ENCODE measurements at regions not wholly inside any gene's neighbourhood (a gene's known extent, or its start where the extent isn't known, plus 50 kb on each side); places are given as distances from the start of the nearest gene placed in this dataset.

DNA sequence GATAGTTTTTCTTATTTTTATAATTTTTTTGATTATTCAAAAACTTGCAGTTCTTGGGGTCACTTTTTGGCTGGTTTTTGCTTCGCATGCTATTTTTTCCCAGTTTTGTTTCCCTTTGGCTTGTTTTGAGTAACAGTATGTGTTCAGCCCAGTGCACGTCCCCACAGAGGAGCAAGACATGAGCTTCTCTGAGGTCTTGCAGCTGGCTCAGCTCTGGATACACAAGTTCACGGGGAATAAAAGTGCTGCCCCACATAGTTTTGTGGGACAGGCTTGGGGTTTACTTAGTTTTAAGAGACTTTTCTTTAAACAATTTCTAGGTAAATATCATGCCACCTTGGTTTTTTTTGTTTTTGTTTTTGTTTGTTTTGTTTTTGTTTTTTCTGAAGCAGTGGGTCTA, 297.8 kb upstream of the IRX1 start:
- Histone ChIP-seq H3K4me3 (no peak overlapping the region), H3K36me3 (no peaks in the 10 kb centered on the region)

GRCh38 chr5:3288325-3288724, 307.3 kb upstream of the IRX1 start:
- H3K27me3 ChIP-seq (replicated peaks), result no peaks in the 10 kb centered on the region
- DNase-seq (ENCODE audit: low read depth in 1 of 2, low spot score in 2 of 2), result peak in 1 of 2 experiments; percentile 30
- peaks cover 17% of the 10 kb centered on the region for H3K9me3 ChIP-seq (replicated peaks)
- no peak overlapping the region for H3K27ac ChIP-seq
- H3K4me3 ChIP-seq, result no peak overlapping the region
- no peaks in the 10 kb centered on the region for H3K36me3 ChIP-seq
- no peaks in the 10 kb centered on the region for H3K4me1 ChIP-seq (replicated peaks)

More for the DNA sequence above, 297.8 kb upstream of the IRX1 start:
- Histone ChIP-seq H3K9me3 (replicated peaks) (peaks cover 32% of the 10 kb centered on the region), H3K4me1 (replicated peaks) (no peaks in the 10 kb centered on the region), H3K27ac (no peak overlapping the region), H3K27me3 (replicated peaks) (no peaks in the 10 kb centered on the region)
- no peak for DNase-seq (ENCODE audit: low read depth in 1 of 2, low spot score in 2 of 2)

GRCh38 chr5:3287516-3287915, 308.1 kb upstream of the IRX1 start:
- Histone ChIP-seq H3K27ac (no peak overlapping the region), H3K36me3 (no peaks in the 10 kb centered on the region), H3K27me3 (replicated peaks) (no peaks in the 10 kb centered on the region), H3K4me1 (replicated peaks) (no peaks in the 10 kb centered on the region), H3K9me3 (replicated peaks) (peaks cover 17% of the 10 kb centered on the region), H3K4me3 (no peak overlapping the region)
- DNase-seq (ENCODE audit: low read depth in 1 of 2, low spot score in 2 of 2), result no peak

GRCh38 chr5:3285621-3286020, 310.0 kb upstream of the IRX1 start:
- peaks cover 23% of the 10 kb centered on the region for H3K9me3 ChIP-seq (replicated peaks)
- no peaks in the 10 kb centered on the region for H3K4me1 ChIP-seq (replicated peaks)
- no peaks in the 10 kb centered on the region for H3K36me3 ChIP-seq
- no peak overlapping the region for H3K27ac ChIP-seq
- H3K4me3 ChIP-seq, result no peak overlapping the region
- H3K27me3 ChIP-seq (replicated peaks), result no peaks in the 10 kb centered on the region
- DNase-seq (ENCODE audit: low read depth in 1 of 2, low spot score in 2 of 2), result peak in 1 of 2 experiments; percentile 28

- Histone ChIP-seq H3K27ac (no peak overlapping the region), H3K36me3 (no peaks in the 10 kb centered on the region), H3K4me1 (replicated peaks) (no peaks in the 10 kb centered on the region), H3K4me3 (no peak overlapping the region), H3K9me3 (replicated peaks) (peaks cover 26% of the 10 kb centered on the region), H3K27me3 (replicated peaks) (no peaks in the 10 kb centered on the region)
- no peak for DNase-seq (ENCODE audit: low read depth in 1 of 2, low spot score in 2 of 2)
Measured at GRCh38 chr5:3284506-3284905, 311.1 kb upstream of the IRX1 start.

GRCh38 chr5:3282841-3283240, 312.8 kb upstream of the IRX1 start:
- Histone ChIP-seq H3K4me3 (no peak overlapping the region), H3K36me3 (no peaks in the 10 kb centered on the region), H3K4me1 (replicated peaks) (no peaks in the 10 kb centered on the region), H3K27me3 (replicated peaks) (no peaks in the 10 kb centered on the region), H3K27ac (no peak overlapping the region), H3K9me3 (replicated peaks) (peaks cover 30% of the 10 kb centered on the region)
- no peak for DNase-seq (ENCODE audit: low read depth in 1 of 2, low spot score in 2 of 2)

DNA sequence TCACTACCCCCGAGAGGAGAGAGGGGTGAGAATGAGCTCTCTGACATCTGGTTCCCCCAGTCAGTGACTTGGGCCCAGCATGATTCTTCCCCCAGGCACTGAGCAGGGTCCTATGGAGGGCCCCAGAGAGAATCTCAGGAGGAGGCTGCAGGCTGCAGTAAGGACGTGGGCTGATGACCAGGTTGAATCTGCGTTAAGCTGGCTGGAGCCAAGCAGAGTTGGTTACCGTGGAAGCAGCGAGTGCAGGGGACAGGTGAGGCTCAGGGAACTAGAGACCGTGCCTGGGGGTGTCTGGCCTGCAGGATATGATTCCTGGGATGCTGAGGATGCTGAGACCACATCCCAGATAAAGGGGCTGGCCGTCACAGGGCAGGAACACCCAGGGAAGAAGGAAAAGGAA, 314.3 kb upstream of the IRX1 start:
- Histone ChIP-seq H3K27me3 (replicated peaks) (no peaks in the 10 kb centered on the region), H3K9me3 (replicated peaks) (peaks cover 24% of the 10 kb centered on the region)
- DNase-seq (ENCODE audit: low read depth in 1 of 2, low spot score in 2 of 2), result peak in 1 of 2 experiments; percentile 29

DNA sequence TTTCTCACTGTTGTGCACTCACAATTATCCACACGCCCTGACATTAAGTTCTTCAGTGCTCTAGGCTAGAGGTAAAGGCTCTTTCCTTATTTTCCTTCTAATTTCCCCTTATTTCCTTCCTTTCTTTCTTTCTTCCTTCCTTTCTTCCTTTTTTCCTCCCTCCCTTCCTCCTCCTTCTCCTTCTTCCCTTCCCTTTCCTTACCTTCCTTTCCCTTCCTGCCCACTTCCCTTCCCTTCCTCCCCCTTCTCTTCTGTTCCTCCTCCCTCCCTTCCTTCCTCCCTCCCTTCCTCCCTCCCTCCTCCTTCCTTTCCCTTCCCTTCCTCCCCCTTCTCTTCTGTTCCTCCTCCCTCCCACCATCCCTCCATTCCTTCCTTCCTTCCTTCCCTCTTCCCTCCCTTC, 317.0 kb upstream of the IRX1 start:
- H3K27me3 ChIP-seq (replicated peaks), result no peaks in the 10 kb centered on the region
- H3K4me3 ChIP-seq, result no peak overlapping the region
- no peaks in the 10 kb centered on the region for H3K36me3 ChIP-seq
- no peaks in the 10 kb centered on the region for H3K4me1 ChIP-seq (replicated peaks)
- DNase-seq (ENCODE audit: low read depth in 1 of 2, low spot score in 2 of 2), result no peak
- H3K27ac ChIP-seq, result no peak overlapping the region
- peaks cover 37% of the 10 kb centered on the region for H3K9me3 ChIP-seq (replicated peaks)

More for the DNA sequence above, 314.3 kb upstream of the IRX1 start:
- Histone ChIP-seq H3K4me1 (replicated peaks) (no peaks in the 10 kb centered on the region), H3K27ac (no peak overlapping the region), H3K4me3 (no peak overlapping the region), H3K36me3 (no peaks in the 10 kb centered on the region)

DNA sequence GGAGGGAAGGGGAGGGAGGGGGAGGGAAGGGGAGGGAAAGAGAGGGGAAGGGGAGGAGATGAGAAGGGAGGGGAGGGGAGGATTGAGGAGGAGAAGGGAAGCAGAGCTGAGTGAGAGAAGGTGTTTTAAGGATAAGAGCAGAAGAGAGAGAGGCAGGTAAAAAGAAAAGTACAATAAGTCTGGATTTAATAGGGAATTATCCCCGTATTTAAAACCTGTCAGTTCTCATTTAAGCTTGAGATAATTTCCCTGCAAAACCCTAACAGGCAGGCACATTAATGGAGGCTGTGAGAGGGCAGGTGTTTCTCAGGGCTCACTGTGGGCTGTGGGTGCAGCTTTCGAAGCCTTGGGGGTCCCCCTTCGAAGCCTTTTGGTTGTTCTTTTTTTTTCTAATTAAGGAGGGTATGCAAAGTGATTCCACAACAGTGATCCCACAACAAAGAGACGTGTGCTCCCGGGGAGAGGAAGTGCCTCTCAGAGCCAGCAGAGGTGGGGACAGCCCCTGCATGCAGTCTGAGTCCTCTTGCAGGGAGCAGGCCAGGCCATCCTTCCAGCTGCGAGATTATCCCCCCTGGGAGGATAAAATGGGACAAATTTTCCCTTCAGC, 317.9 kb upstream of the IRX1 start:
- no peaks in the 10 kb centered on the region for H3K36me3 ChIP-seq
- no peaks in the 10 kb centered on the region for H3K4me1 ChIP-seq (replicated peaks)
- no peaks in the 10 kb centered on the region for H3K27me3 ChIP-seq (replicated peaks)
- no peak for DNase-seq (ENCODE audit: low read depth in 1 of 2, low spot score in 2 of 2)
- peaks cover 44% of the 10 kb centered on the region for H3K9me3 ChIP-seq (replicated peaks)
- no peak overlapping the region for H3K4me3 ChIP-seq
- H3K27ac ChIP-seq, result no peak overlapping the region

DNA sequence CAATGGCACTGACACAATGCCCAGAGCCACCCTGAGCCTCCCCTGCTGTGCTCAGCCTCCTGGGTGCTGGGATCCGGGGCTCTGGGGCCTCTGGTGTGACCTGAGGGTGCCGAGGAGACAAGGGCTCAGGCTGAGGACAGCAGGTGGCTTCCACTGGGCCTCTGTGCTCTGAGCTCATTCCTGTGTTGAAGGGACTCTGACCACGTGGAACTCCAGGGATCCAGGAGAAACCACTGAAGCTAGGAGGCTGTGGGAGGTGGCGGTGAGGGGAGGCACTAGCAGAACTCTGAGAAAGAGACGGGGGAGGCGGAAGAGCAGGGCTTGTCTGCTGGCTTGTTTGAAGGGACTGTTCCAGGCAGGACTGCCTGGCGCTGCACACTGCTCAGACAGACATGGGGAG, 318.7 kb upstream of the IRX1 start:
- no peak for DNase-seq (ENCODE audit: low read depth in 1 of 2, low spot score in 2 of 2)
- peaks cover 44% of the 10 kb centered on the region for H3K9me3 ChIP-seq (replicated peaks)
- H3K36me3 ChIP-seq, result no peaks in the 10 kb centered on the region
- no peak overlapping the region for H3K27ac ChIP-seq
- H3K4me1 ChIP-seq (replicated peaks), result no peaks in the 10 kb centered on the region
- H3K4me3 ChIP-seq, result no peak overlapping the region
- H3K27me3 ChIP-seq (replicated peaks), result no peaks in the 10 kb centered on the region

- no peak overlapping the region for H3K27ac ChIP-seq
- H3K9me3 ChIP-seq (replicated peaks), result peaks cover 46% of the 10 kb centered on the region
- H3K4me3 ChIP-seq, result no peak overlapping the region
- no peaks in the 10 kb centered on the region for H3K36me3 ChIP-seq
- H3K27me3 ChIP-seq (replicated peaks), result no peaks in the 10 kb centered on the region
- DNase-seq (ENCODE audit: low read depth in 1 of 2, low spot score in 2 of 2), result peak in 1 of 2 experiments; percentile 38
- no peaks in the 10 kb centered on the region for H3K4me1 ChIP-seq (replicated peaks)
Measured at GRCh38 chr5:3269395-3270169, 326.1 kb upstream of the IRX1 start.

GRCh38 chr5:3268760-3269330, 326.8 kb upstream of the IRX1 start:
- Histone ChIP-seq H3K4me1 (replicated peaks) (no peaks in the 10 kb centered on the region), H3K4me3 (no peak overlapping the region), H3K9me3 (replicated peaks) (peaks cover 44% of the 10 kb centered on the region), H3K27me3 (replicated peaks) (no peaks in the 10 kb centered on the region), H3K27ac (no peak overlapping the region), H3K36me3 (no peaks in the 10 kb centered on the region)
- DNase-seq (ENCODE audit: low read depth in 1 of 2, low spot score in 2 of 2), result peak in 1 of 2 experiments; percentile 34

- no peaks in the 10 kb centered on the region for H3K36me3 ChIP-seq
- no peak overlapping the region for H3K4me3 ChIP-seq
- DNase-seq (ENCODE audit: low read depth in 1 of 2, low spot score in 2 of 2), result peak in 1 of 2 experiments; percentile 40
- H3K9me3 ChIP-seq (replicated peaks), result peaks cover 33% of the 10 kb centered on the region
- no peaks in the 10 kb centered on the region for H3K4me1 ChIP-seq (replicated peaks)
- no peaks in the 10 kb centered on the region for H3K27me3 ChIP-seq (replicated peaks)
- no peak overlapping the region for H3K27ac ChIP-seq
Measured at GRCh38 chr5:3266861-3267260, 328.8 kb upstream of the IRX1 start.

DNA sequence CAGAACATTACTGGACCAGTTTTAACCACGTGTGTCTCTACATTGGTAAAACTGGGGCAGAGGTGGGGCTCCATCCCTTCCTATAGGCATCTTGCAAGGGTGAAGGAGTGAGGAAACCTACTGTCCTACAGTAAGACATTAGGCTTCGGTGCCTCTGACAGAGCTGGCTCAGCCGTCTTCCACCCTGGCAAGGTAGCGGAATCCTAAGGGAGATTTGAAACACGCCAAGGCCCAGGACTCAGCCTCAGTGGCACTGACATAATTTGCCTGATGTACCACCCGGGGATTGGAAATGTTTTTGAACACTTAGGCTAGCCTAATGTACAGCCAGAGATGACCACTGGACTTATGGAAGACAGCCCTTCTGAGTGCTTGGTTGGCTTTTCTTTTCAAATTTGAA, 329.7 kb upstream of the IRX1 start:
- Histone ChIP-seq H3K4me1 (replicated peaks) (no peaks in the 10 kb centered on the region), H3K4me3 (no peak overlapping the region), H3K9me3 (replicated peaks) (peaks cover 33% of the 10 kb centered on the region), H3K27ac (no peak overlapping the region), H3K27me3 (replicated peaks) (no peaks in the 10 kb centered on the region), H3K36me3 (no peaks in the 10 kb centered on the region)
- peak in 1 of 2 experiments; percentile 18 for DNase-seq (ENCODE audit: low read depth in 1 of 2, low spot score in 2 of 2)
